Activated T-cell treated with anti-CD3 and anti-CD28 coated beads for 48 hours (primary cell): ENCODE measurements at regions not wholly inside any gene's neighbourhood (a gene's known extent, or its start where the extent isn't known, plus 50 kb on each side); places are given as distances from the start of the nearest gene placed in this dataset.
"Not testable (repeated sequence)": the region's sequence is repeated elsewhere in the genome, so short reads cannot be mapped to it uniquely, and the experiment has no call there.

Source experiments
- DNase-seq: peaks from one replicate; pipeline ENCODE4 v3.0.0-alpha.2; 2020; ENCODE audit warnings: low read depth

GRCh38 chr7:45268013-45268412, 110.4 kb downstream of the RAMP3 start:
- no peak for DNase-seq

- DNase-seq: no peak
These were observed 111.6 kb downstream of the RAMP3 start for GRCh38 chr7:45269192-45269591.

GRCh38 chr7:45278763-45279398, 121.3 kb downstream of the RAMP3 start:
- DNase-seq: no peak

DNA sequence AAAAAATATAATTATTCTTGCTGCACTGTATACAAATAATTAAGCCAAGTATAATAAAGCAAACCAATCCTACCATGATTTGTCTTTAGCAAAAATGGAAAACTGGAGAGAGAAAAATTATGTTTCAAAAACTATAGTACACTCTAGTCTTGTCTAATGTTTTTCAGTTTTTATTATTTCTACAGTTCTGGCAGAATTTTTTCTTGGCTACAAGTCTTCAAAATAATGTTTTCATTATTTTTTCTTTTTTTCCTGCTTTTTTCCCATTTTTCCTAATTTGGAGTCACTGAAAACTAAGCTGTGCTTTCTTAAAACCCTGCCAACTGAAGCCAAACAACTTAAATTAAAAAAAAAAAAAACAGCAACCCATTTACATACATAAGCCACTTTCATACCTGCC, 132.0 kb downstream of the RAMP3 start:
- DNase-seq: not testable (repeated sequence)

GRCh38 chr7:45290880-45291279, 133.3 kb downstream of the RAMP3 start:
- DNase-seq: no peak

GRCh38 chr7:45292481-45292880, 134.9 kb downstream of the RAMP3 start:
- no peak for DNase-seq

DNA sequence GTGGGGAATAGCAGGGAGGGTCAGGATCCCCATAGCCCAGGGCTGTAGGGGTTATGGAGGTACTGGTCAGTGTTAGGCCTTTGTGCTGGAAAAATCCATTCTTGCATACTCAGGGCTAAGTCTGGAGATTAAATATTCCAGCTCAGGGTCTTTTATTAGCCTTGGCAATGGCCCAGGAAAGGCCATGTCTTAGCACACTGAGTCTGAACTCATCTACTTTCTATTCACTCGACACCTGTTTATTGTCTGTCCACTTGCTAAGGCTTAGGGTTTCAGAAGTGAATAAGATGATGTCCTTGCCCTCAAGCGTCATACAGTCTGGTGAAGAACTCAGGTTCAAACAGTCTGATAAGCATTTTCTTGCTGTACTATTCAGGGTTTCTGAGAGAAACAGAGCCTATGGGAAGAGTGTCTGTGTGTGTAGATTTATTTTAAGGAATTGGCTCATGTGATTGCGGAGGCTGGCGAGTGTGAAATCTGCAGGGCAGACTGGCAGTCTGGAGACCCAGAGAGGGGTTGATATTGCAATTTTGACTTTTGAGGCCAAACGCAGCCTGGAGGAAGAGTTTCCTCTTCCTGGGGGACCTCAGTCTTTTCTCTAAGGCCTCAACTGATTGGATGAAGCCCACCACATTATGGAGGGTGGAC, 135.8 kb downstream of the RAMP3 start:
- no peak for DNase-seq

DNA sequence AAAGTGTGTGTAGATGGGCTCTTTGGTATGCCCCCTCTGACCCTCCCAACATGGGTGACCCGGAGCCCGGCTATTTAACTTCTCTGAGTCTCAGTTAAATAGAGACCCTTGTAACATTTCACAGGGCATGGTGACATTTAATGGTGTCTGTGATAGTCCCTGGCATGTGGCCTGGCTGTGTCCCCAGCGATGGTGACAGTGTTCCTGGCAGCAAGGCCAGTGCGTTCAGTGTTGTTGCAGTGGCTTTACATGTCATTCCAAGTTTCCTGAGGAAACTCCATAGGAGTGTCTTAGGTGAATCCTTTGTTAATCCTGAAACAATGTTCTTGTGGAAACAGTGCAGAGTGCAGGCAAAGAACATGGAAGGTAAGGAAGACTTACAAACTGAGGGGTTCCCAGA, 137.0 kb downstream of the RAMP3 start:
- DNase-seq: no peak

GRCh38 chr7:45295222-45295621, 137.6 kb downstream of the RAMP3 start:
- no peak for DNase-seq

DNA sequence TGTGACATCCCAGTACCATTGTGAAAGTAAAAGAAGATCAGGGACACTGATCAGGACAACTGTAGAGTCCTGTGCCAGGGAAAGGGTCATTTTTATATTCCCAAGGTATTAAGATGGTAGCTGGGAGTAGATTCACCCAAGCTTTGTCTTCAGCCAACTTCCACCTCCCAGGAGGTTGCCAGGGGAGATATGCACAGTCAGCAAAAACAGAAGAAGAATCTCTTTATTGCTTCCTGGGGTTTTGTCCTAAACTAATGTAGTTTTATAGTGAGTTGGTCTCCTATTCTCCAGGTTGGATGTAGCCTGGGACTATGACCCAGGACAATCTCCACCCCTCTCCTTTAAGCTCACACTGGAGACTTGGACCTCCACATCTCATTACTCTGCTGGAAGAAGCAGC, 139.2 kb downstream of the RAMP3 start:
- DNase-seq: no peak

DNA sequence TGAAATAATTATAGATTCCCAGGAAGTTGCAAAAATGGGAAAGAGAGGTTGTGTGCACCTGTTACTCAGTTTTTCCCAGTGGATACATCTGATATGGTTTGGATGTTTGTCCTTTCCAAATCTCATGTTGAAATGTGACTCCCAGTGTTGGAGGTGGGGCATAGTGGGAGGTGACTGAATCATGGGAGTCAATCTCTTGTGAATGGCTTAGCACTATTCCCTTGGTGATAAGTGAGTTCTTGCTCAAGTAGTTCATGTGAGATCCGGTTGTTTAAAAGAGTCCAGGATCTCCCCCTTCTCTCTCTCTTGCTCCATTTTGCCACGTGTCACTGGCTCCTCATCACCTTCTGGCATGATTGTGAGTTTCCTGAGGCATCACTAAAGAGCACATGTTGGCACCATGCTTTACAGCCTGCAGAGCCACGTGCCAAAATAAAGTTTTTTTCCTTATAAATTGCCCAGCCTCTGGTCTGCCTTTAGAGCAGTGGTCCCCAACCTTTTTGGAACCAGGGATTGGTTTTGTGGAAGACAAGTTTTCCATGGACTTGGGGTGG, 149.2 kb downstream of the RAMP3 start:
- DNase-seq: no peak

- DNase-seq: no peak
These were observed 154.0 kb downstream of the RAMP3 start for GRCh38 chr7:45311597-45311996.

DNA sequence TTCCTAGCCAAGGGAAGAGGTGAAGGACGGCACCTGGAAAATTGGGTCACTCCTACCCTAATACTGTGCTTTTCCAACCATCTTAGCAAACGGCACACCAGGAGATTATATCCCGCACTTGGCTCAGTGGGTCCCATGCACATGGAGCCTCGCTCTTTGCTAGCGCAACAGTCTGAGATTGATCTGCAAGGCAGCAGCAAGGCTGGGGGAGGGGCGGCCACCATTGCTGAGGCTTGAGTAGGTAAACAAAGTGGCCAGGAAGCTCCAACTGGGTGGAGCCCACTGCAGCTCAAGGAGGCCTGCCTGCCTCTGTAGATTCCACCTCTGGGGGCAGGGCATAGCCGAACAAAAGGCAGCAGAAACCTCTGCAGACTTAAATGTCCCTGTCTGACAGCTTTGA, 157.9 kb downstream of the RAMP3 start:
- not testable (repeated sequence) for DNase-seq

- no peak for DNase-seq
These were observed 167.2 kb downstream of the RAMP3 start for GRCh38 chr7:45324683-45325237.

DNA sequence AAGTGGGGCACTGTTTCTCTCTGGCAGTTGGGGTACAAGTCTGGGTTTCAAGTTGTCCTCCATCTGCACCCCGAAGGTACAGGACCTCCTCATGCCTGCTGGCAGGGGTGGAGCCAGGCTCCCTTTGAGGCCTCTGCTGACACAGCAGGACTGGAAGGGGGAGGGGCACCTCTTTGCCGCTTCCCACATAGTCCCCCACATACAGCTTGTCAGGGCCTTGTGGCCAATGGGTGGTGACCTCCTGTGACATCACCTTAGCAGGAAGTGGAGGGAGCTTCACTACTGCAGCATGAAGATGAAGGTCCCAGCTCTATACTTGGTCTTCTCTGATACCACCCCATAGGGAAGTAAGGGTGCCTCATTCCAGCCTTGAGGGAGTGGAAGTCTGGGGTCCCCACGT, 167.8 kb downstream of the RAMP3 start:
- DNase-seq: no peak

- no peak for DNase-seq
These were observed 170.9 kb downstream of the RAMP3 start for GRCh38 chr7:45328403-45328981.

DNA sequence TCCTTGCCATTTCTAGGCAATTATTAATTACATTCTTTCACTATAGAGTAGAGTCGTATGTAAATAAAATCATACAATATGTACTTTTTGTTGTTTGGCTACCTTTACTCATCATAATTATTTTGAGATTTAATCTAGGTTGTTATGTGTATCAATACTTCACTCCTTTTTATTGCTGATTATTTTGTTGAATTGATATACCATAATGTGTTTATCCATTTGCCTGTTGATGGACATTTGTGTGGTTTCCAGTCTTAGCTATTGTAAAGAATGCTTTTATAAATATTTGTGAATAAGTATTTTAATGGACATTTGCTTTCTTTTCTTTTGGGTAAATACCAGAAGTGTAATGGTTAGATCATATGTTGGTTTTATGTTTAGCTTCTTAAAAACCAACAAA, 174.0 kb downstream of the RAMP3 start:
- DNase-seq: no peak

DNA sequence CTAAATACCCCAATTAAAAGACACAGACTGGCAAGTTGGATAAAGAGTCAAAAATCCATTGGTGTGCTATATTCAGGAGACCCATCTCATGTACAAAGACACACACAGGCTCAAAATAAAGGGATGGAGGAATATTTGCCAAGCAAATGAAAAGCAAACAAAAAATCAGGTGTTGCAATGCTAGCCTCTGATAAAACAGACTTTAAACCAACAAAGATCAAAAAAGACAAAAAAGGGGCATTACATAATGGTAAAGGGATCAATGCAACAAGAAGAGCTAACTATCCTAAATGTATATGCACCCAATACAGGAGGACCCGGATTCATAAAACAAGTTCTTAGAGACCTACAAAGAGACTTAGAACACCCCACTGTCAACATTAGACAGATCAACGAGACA, 177.4 kb downstream of the RAMP3 start:
- not testable (repeated sequence) for DNase-seq

GRCh38 chr7:45342236-45342635, 184.6 kb downstream of the RAMP3 start:
- no peak for DNase-seq

DNA sequence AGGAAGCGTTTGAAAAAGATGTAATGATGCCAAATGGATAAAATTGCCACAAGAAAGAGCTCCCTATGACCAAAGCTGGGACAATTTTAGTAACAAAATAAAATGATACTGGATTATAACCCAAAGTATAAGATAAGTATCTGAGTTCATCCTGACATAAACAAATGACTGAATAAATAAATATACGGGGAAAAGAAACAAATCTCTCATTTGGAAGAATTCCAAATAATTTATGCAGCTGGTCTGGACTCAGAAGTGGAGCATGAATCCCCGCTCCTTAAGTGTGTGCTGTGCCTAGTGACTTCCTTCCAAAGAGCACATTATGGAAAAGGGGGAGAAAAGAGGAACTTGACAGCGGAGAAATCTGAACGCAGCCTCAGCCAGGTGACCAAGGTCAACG, 186.2 kb downstream of the RAMP3 start:
- DNase-seq: no peak

DNA sequence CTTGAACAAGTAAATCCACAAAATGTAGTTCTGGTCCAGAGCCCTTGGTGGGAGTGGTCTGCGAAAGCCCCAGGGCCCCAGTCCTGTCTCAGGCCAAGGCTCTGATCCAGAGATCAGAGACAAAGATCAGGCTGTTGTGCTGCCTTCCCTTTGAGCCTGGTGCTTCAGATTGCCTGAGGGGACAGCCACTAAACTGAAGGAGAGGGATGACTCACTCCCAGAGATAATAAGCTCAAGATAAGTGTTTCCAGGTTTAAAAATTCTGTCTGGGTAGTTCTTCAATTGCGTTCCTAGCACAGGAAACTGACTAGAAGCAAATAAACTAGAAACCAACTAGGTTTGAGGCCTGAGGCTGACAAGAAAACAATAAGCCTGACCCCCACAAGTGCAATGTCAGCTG, 190.2 kb downstream of the RAMP3 start:
- DNase-seq: no peak

DNA sequence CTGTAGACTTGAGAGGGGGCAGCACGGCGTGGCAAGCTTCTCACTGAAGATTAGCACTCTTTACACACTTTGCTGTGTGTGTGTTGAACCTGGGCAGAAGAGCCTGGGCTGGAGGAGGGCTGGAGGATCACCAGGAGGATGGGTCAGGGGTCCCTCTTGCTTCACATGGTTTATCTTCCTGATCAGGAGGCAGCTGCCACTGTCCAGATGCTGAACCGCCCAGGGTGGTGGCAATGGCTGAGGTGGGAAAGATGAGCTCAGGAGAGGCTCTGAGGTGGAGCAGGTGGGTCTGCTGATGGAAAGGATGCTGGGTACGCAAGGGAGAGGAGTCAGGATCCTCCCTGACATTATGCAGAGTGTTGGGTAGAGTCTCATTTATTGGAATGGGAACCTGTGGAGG, 191.5 kb downstream of the RAMP3 start:
- no peak for DNase-seq

GRCh38 chr7:45350896-45351295, 193.3 kb downstream of the RAMP3 start:
- DNase-seq: no peak
